ENCODE measurements at regions not wholly inside any gene's neighbourhood (a gene's known extent, or its start where the extent isn't known, plus 50 kb on each side); places are given as distances from the start of the nearest gene placed in this dataset.

GRCh38 chr4:112881842-112882241, 167.6 kb upstream of the ANK2 start:
- no peak for ATAC-seq
- TF ChIP-seq ESRRG (CRISPR knock-in tag; IDR thresholded peaks at IDR 0.05) (no peak), TCF4 (CRISPR knock-in tag; IDR thresholded peaks at IDR 0.05; ENCODE audit: borderline replicate concordance) (no peak), BACH2 (CRISPR knock-in tag; IDR thresholded peaks at IDR 0.05; ENCODE audit: borderline replicate concordance) (no peak), TOX (CRISPR knock-in tag; IDR thresholded peaks at IDR 0.05; ENCODE audit: borderline replicate concordance) (no peak), RARB (CRISPR knock-in tag; IDR thresholded peaks at IDR 0.05) (no peak), CREB5 (CRISPR knock-in tag; IDR thresholded peaks at IDR 0.05; ENCODE audit: low read depth) (no peak), PPARA (CRISPR knock-in tag; IDR thresholded peaks at IDR 0.05; ENCODE audit: borderline replicate concordance) (no peak), ISL1 (CRISPR knock-in tag; IDR thresholded peaks at IDR 0.05) (no peak), PATZ1 (CRISPR knock-in tag; IDR thresholded peaks at IDR 0.05; ENCODE audit: borderline replicate concordance) (no peak), ZNF70 (CRISPR knock-in tag; IDR thresholded peaks at IDR 0.05) (no peak), ZNF8 (CRISPR knock-in tag; IDR thresholded peaks at IDR 0.05) (no peak), CSDC2 (CRISPR knock-in tag; IDR thresholded peaks at IDR 0.05) (no peak), OSR1 (CRISPR knock-in tag; IDR thresholded peaks at IDR 0.05) (no peak), ZC3H10 (CRISPR knock-in tag; IDR thresholded peaks at IDR 0.05) (no peak), ZFP30 (CRISPR knock-in tag; IDR thresholded peaks at IDR 0.05) (no peak), ARNTL (CRISPR knock-in tag; IDR thresholded peaks at IDR 0.05; ENCODE audit: borderline replicate concordance, low read depth) (no peak)
- TF ChIP-seq, protein P1, sequence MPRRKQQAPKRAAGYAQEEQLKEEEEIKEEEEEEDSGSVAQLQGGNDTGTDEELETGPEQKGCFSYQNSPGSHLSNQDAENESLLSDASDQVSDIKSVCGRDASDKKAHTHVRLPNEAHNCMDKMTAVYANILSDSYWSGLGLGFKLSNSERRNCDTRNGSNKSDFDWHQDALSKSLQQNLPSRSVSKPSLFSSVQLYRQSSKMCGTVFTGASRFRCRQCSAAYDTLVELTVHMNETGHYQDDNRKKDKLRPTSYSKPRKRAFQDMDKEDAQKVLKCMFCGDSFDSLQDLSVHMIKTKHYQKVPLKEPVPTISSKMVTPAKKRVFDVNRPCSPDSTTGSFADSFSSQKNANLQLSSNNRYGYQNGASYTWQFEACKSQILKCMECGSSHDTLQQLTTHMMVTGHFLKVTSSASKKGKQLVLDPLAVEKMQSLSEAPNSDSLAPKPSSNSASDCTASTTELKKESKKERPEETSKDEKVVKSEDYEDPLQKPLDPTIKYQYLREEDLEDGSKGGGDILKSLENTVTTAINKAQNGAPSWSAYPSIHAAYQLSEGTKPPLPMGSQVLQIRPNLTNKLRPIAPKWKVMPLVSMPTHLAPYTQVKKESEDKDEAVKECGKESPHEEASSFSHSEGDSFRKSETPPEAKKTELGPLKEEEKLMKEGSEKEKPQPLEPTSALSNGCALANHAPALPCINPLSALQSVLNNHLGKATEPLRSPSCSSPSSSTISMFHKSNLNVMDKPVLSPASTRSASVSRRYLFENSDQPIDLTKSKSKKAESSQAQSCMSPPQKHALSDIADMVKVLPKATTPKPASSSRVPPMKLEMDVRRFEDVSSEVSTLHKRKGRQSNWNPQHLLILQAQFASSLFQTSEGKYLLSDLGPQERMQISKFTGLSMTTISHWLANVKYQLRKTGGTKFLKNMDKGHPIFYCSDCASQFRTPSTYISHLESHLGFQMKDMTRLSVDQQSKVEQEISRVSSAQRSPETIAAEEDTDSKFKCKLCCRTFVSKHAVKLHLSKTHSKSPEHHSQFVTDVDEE (CRISPR knock-in tag; IDR thresholded peaks at IDR 0.05) = no peak
- TF ChIP-seq, protein P2, sequence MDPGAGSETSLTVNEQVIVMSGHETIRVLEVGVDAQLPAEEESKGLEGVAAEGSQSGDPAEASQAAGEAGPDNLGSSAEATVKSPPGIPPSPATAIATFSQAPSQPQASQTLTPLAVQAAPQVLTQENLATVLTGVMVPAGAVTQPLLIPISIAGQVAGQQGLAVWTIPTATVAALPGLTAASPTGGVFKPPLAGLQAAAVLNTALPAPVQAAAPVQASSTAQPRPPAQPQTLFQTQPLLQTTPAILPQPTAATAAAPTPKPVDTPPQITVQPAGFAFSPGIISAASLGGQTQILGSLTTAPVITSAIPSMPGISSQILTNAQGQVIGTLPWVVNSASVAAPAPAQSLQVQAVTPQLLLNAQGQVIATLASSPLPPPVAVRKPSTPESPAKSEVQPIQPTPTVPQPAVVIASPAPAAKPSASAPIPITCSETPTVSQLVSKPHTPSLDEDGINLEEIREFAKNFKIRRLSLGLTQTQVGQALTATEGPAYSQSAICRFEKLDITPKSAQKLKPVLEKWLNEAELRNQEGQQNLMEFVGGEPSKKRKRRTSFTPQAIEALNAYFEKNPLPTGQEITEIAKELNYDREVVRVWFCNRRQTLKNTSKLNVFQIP (CRISPR knock-in tag; IDR thresholded peaks at IDR 0.05; ENCODE audit: borderline replicate concordance, low read depth) = no peak

- ATAC-seq = no peak
- TF ChIP-seq ZFP30 (CRISPR knock-in tag; IDR thresholded peaks at IDR 0.05) = no peak
- TF ChIP-seq, protein P1 (CRISPR knock-in tag; IDR thresholded peaks at IDR 0.05) = no peak
- no peak for TF ChIP-seq TOX (CRISPR knock-in tag; IDR thresholded peaks at IDR 0.05; ENCODE audit: borderline replicate concordance)
- TF ChIP-seq CSDC2 (CRISPR knock-in tag; IDR thresholded peaks at IDR 0.05) = no peak
- TF ChIP-seq ZFP3 (CRISPR knock-in tag; IDR thresholded peaks at IDR 0.05) = no peak
- TF ChIP-seq ZNF565 (CRISPR knock-in tag; conservative IDR thresholded peaks at IDR 0.05; ENCODE audit: low read depth) = no peak
- TF ChIP-seq ZNF70 (CRISPR knock-in tag; IDR thresholded peaks at IDR 0.05) = no peak
- no peak for TF ChIP-seq ESRRG (CRISPR knock-in tag; IDR thresholded peaks at IDR 0.05)
- TF ChIP-seq SNAI2 (CRISPR knock-in tag; IDR thresholded peaks at IDR 0.05) = no peak
- no peak for TF ChIP-seq RARB (CRISPR knock-in tag; IDR thresholded peaks at IDR 0.05)
- TF ChIP-seq, protein P2 (CRISPR knock-in tag; IDR thresholded peaks at IDR 0.05; ENCODE audit: borderline replicate concordance, low read depth) = no peak
- TF ChIP-seq GLIS3 (CRISPR knock-in tag; IDR thresholded peaks at IDR 0.05) = no peak
- TF ChIP-seq BACH2 (CRISPR knock-in tag; IDR thresholded peaks at IDR 0.05; ENCODE audit: borderline replicate concordance) = no peak
Observed at GRCh38 chr4:112882286-112882685, 167.2 kb upstream of the ANK2 start.
